Breast epithelium (tissue), 3 donors: ENCODE measurements at regions not wholly inside any gene's neighbourhood (a gene's known extent, or its start where the extent isn't known, plus 50 kb on each side); places are given as distances from the start of the nearest gene placed in this dataset.

Experiments used
- CTCF ChIP-seq, 3 donors: fragments of 450-650 bp; IDR thresholded peaks; one replicate each; pipeline ENCODE4 v1.5.1; 2016 to 2017; ENCODE audit warnings: antibody characterized with exemption in 3 of 3, mild to moderate bottlenecking in 3 of 3, moderate library complexity in 3 of 3
- POLR2A ChIP-seq: fragments of 450-650 bp; IDR thresholded peaks from one replicate; pipeline ENCODE4 v1.6.1; 2016; ENCODE audit warnings: antibody characterized with exemption, mild to moderate bottlenecking, moderate library complexity
- POLR2AphosphoS5 ChIP-seq, 3 donors: sonication (generic); formaldehyde crosslinking; IDR thresholded peaks; one replicate each; pipeline ENCODE4 v1.6.1; 2017; ENCODE audit warnings: antibody characterized with exemption in 3 of 3

- no peak for TF ChIP-seq CTCF (IDR thresholded peaks at IDR 0.05)
- TF ChIP-seq POLR2A: no peak
- no peak for TF ChIP-seq POLR2AphosphoS5 (IDR thresholded peaks at IDR 0.05)
These were observed 1960.9 kb upstream of the DEFB115 start for GRCh38 chr20:29296256-29297230.
